Neural progenitor cell (in vitro differentiated cells): ENCODE measurements at regions not wholly inside any gene's neighbourhood (a gene's known extent, or its start where the extent isn't known, plus 50 kb on each side); places are given as distances from the start of the nearest gene placed in this dataset.

Source experiments
- DNase-seq: peaks from one replicate; pipeline ENCODE4 v3.0.0-alpha.2; 2016; ENCODE audit warnings: low spot score
- H2AFZ ChIP-seq: fragments of 200-600 bp; sonication (generic); replicated peaks from 2 replicates; pipeline ENCODE4 v1.6.1; 2016; ENCODE audit warnings: antibody characterized with exemption
- H3F3A ChIP-seq: fragments of 200-600 bp; sonication (generic); 2 replicates; pipeline ENCODE4 v1.6.1; 2016; ENCODE audit warnings: antibody characterized with exemption, low read depth
- H3K27ac ChIP-seq: fragments of 200-600 bp; sonication (generic); 2 replicates; pipeline ENCODE4 v1.5.1; 2016; ENCODE audit warnings: mild to moderate bottlenecking
- H3K27me3 ChIP-seq: fragments of 200-600 bp; sonication (generic); 2 replicates; pipeline ENCODE4 v1.6.1; 2016; ENCODE audit warnings: mild to moderate bottlenecking, moderate library complexity
- H3K36me3 ChIP-seq: fragments of 200-600 bp; sonication (generic); 2 replicates; pipeline ENCODE4 v1.5.1; 2016
- H3K4me1 ChIP-seq: fragments of 200-600 bp; sonication (generic); 2 replicates; pipeline ENCODE4 v1.6.1; 2016; ENCODE audit warnings: mixed run types
- H3K4me2 ChIP-seq: fragments of 200-600 bp; sonication (generic); 2 replicates; pipeline ENCODE4 v1.6.1; 2016
- H3K4me3 ChIP-seq: fragments of 200-600 bp; sonication (generic); 2 replicates; pipeline ENCODE4 v1.5.1; 2016
- H3K79me2 ChIP-seq: fragments of 200-600 bp; sonication (generic); 2 replicates; pipeline ENCODE4 v1.6.1; 2016; ENCODE audit warnings: low read depth
- H3K9ac ChIP-seq: fragments of 200-600 bp; sonication (generic); 2 replicates; pipeline ENCODE4 v1.6.1; 2016
- H3K9me3 ChIP-seq: fragments of 200-600 bp; sonication (generic); 2 replicates; pipeline ENCODE4 v1.5.1; 2016; ENCODE audit warnings: low read depth
- H4K20me1 ChIP-seq: fragments of 200-600 bp; sonication (generic); 2 replicates; pipeline ENCODE4 v1.6.1; 2016; ENCODE audit warnings: low read depth
- H3K27ac Mint-ChIP-seq: 3 replicates; pipeline ENCODE4 v1.8.0; 2021; ENCODE audit warnings: mixed read lengths
- H3K27me3 Mint-ChIP-seq: 2 replicates; pipeline ENCODE4 v1.8.0; 2022; ENCODE audit warnings: low read depth, mild to moderate bottlenecking, inconsistent platforms, moderate library complexity, mixed read lengths; ENCODE audit not compliant: insufficient read depth
- H3K36me3 Mint-ChIP-seq: 3 replicates; pipeline ENCODE4 v1.8.0; 2021; ENCODE audit warnings: mixed read lengths
- H3K4me1 Mint-ChIP-seq: 3 replicates; pipeline ENCODE4 v1.8.0; 2021; ENCODE audit warnings: mixed read lengths
- H3K4me3 Mint-ChIP-seq: 3 replicates; pipeline ENCODE4 v1.8.0; 2021; ENCODE audit warnings: mild to moderate bottlenecking, moderate library complexity, mixed read lengths
- H3K9me3 Mint-ChIP-seq: 3 replicates; pipeline ENCODE4 v1.8.0; 2020; ENCODE audit warnings: mixed read lengths
- CTCF ChIP-seq: fragments of 200-600 bp; sonication (generic); IDR thresholded peaks from 2 replicates; pipeline ENCODE4 v1.5.1; 2017; ENCODE audit warnings: antibody characterized with exemption, mild to moderate bottlenecking
- EZH2 ChIP-seq: fragments of 200-600 bp; sonication (generic); IDR thresholded peaks from 2 replicates; pipeline ENCODE4 v1.6.1; 2017; ENCODE audit warnings: antibody characterized with exemption, mild to moderate bottlenecking, moderate library complexity
- EZH2phosphoT487 ChIP-seq: fragments of 200-600 bp; sonication (generic); IDR thresholded peaks from 2 replicates; pipeline ENCODE4 v1.6.1; 2017; ENCODE audit warnings: antibody characterized with exemption

GRCh38 chr2:188752311-188752710, 221.9 kb upstream of the COL3A1 start:
- Mint-ChIP-seq H3K36me3 (no peaks in the 10 kb centered on the region), H3K4me3 (no peak overlapping the region), H3K27ac (no peak overlapping the region), H3K4me1 (no peaks in the 10 kb centered on the region), H3K27me3 (no peaks in the 10 kb centered on the region), H3K9me3 (peaks cover 8% of the 10 kb centered on the region)
- Histone ChIP-seq H3K36me3 (no peaks in the 10 kb centered on the region), H3K27me3 (no peaks in the 10 kb centered on the region), H3K4me3 (no peak overlapping the region), H3K4me1 (no peaks in the 10 kb centered on the region), H3K9me3 (no peaks in the 10 kb centered on the region), H3K27ac (no peak overlapping the region), H2AFZ (no peak overlapping the region), H3K9ac (no peak overlapping the region), H4K20me1 (no peaks in the 10 kb centered on the region), H3K79me2 (no peaks in the 10 kb centered on the region), H3K4me2 (no peak overlapping the region), H3F3A (no peaks in the 10 kb centered on the region)
- DNase-seq, result no peak
- TF ChIP-seq CTCF, result no peak
- TF ChIP-seq EZH2phosphoT487, result no peak
- no peak for TF ChIP-seq EZH2

GRCh38 chr2:188762151-188762550, 212.0 kb upstream of the COL3A1 start:
- no peaks in the 10 kb centered on the region for H3F3A ChIP-seq
- H3K27ac ChIP-seq, result no peak overlapping the region
- H3K4me2 ChIP-seq, result no peak overlapping the region
- no peak overlapping the region for H2AFZ ChIP-seq
- Mint-ChIP-seq H3K4me1 (no peaks in the 10 kb centered on the region), H3K36me3 (no peaks in the 10 kb centered on the region), H3K27me3 (no peaks in the 10 kb centered on the region), H3K4me3 (no peak overlapping the region), H3K27ac (no peak overlapping the region), H3K9me3 (peaks cover 5% of the 10 kb centered on the region)
- no peak overlapping the region for H3K9ac ChIP-seq
- H3K4me3 ChIP-seq, result no peak overlapping the region
- no peaks in the 10 kb centered on the region for H3K79me2 ChIP-seq
- H3K4me1 ChIP-seq, result no peaks in the 10 kb centered on the region
- H3K36me3 ChIP-seq, result no peaks in the 10 kb centered on the region
- no peaks in the 10 kb centered on the region for H3K27me3 ChIP-seq
- no peak for DNase-seq
- H4K20me1 ChIP-seq, result no peaks in the 10 kb centered on the region
- TF ChIP-seq EZH2phosphoT487, result no peak
- TF ChIP-seq CTCF, result no peak
- TF ChIP-seq EZH2, result no peak
- no peaks in the 10 kb centered on the region for H3K9me3 ChIP-seq

- Histone ChIP-seq H3K4me3 (no peak overlapping the region), H3K4me2 (no peak overlapping the region), H3K27me3 (no peaks in the 10 kb centered on the region), H3K9me3 (no peaks in the 10 kb centered on the region), H4K20me1 (no peaks in the 10 kb centered on the region), H3F3A (no peaks in the 10 kb centered on the region), H2AFZ (no peak overlapping the region), H3K27ac (no peak overlapping the region), H3K4me1 (no peaks in the 10 kb centered on the region), H3K79me2 (no peaks in the 10 kb centered on the region), H3K36me3 (no peaks in the 10 kb centered on the region), H3K9ac (no peak overlapping the region)
- Mint-ChIP-seq H3K27me3 (no peaks in the 10 kb centered on the region), H3K4me1 (no peaks in the 10 kb centered on the region), H3K27ac (no peak overlapping the region), H3K36me3 (no peaks in the 10 kb centered on the region), H3K4me3 (no peak overlapping the region), H3K9me3 (no peaks in the 10 kb centered on the region)
- peak; percentile 62 for TF ChIP-seq CTCF
- TF ChIP-seq EZH2, result no peak
- DNase-seq, result peak; percentile 56
These were observed 208.4 kb upstream of the COL3A1 start for GRCh38 chr2:188765522-188766470.
